GM18511 (cell line): ENCODE measurements at regions not wholly inside any gene's neighbourhood (a gene's known extent, or its start where the extent isn't known, plus 50 kb on each side); places are given as distances from the start of the nearest gene placed in this dataset.

ENCODE experiments used
- ATAC-seq: cut with Tn5 transposase; IDR thresholded peaks from one replicate; pipeline ENCODE4 v1.9.1; 2021; ENCODE audit warnings: mild to moderate bottlenecking, moderate library complexity; ENCODE audit not compliant: unreplicated experiment

DNA sequence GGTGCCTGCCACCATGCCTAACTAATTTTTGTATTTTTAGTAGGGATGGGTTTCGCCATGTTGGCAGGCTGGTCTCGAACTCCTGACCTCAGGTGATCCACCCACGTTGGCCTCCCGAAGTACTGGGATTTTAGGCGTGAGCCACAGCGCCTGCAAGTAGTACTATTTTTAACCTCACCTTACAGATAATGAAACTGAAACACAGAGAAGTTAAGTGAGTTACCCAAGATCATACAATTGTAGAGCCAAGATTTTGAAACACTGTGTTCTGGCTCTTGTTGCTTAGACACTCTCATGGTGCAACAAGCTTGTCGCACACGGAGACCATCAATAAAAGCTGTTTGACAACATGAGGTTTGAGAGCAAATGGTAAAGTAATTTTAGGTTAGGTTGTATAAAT, 159.1 kb upstream of the LMNTD1 start:
- no peak for ATAC-seq

DNA sequence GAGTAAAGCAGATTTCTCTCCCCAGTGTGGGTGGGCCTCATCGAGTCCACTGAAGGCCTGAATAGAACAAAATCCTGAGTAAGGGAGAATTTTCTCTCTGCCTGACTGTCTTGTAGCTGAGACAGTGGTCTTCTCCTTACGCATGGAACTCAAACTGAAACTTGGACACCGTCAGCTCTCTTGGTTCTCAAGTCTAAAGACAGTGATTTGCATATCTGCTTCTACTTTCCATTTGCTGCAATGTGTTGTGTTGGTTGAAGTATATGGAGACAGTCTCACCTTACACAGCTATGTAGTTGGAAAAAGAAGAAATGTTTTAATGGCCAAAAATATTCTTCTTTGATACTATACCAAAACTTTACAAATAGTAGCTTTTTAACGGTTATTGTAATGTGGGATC, 160.2 kb upstream of the LMNTD1 start:
- peak; percentile 97 for ATAC-seq

DNA sequence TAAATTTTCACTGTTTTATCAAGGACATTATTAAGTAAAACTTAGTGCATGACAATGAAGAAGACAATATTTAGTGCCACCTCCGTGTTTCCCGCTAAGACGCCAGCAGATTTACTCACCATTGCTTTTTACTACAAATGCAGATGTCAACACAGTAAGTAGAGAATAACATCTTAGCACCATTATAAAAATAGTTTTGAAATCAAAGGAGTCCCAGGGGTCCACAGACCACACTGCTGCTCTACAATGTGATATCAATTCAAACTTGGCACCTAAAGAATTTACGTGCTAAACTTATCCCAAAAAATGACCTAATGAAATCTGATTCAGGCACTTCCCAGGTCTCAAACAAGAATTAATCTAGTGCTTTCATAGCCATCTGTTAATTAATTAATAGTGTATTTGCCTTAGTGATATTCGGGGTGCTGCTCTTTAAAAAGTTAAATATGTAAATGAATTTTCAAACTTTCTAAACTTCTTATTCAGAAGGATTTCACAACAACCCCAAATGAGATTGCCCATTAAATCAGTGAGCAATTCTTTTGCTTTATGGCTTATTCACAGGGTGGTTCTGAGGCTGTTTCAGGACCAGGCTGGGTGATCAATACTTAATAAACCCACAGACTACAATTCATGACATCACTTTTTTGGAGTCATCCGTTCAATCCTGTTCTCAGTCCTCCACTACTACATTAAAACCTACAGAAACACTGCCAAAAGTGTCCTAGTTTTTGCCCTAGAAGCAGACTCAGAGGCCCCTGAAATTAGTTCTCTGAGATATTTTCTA, 161.3 kb upstream of the LMNTD1 start:
- ATAC-seq, result no peak

DNA sequence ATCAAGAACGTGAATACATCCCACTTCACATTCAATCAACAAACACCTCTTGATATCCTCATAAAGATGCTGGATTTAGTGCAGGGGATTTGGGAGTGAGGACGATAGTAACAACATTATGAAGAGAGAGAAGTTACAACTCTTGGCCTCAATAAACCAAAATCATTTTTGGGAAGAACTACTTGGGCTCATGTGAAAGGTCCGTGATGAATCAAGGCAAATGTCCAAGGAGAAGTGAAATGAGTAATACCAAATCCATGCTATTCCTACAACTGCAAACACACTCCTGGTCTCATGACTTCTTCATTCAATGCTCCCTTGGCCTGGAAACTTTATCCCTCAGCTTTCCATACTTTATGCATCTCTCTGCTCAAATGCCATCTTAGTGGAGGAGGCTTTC, 162.0 kb upstream of the LMNTD1 start:
- no peak for ATAC-seq

DNA sequence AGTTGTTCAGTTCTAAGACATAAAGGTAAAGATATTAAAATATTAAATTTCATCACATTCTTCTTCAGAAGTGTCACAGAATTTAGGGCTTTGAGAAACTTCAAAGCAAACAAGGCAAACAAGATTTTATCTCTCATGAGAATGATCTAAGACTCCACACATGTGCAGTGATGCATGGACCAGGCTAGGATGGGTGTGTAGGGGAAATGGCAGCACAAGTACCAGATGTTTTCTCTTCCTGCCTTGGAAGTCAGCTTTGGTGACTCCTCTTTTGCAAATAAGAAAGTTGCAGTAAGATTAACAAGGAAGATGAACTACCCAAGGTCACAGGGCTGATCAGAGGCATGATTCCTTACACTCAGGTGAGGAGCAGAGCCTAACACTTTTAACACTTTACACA, 163.8 kb upstream of the LMNTD1 start:
- no peak for ATAC-seq

DNA sequence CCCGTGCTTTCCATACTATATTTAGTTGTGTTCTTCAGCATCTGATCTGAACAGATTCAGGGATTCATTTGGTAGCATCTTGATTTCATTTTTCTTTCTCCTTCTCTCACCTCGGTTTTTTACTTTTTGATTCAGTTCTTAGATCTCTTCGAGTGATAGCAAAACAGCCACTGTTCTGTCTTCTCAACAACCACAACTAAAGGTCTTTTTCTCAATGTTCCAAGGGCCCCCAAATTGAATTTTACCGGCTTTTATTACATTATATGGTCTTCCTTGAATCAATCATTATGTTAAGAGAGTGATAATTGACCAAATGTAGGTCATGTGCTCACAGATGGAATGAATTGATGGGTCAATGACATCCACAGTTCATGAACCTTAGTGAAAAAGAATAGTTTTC, 164.5 kb upstream of the LMNTD1 start:
- ATAC-seq, result no peak

DNA sequence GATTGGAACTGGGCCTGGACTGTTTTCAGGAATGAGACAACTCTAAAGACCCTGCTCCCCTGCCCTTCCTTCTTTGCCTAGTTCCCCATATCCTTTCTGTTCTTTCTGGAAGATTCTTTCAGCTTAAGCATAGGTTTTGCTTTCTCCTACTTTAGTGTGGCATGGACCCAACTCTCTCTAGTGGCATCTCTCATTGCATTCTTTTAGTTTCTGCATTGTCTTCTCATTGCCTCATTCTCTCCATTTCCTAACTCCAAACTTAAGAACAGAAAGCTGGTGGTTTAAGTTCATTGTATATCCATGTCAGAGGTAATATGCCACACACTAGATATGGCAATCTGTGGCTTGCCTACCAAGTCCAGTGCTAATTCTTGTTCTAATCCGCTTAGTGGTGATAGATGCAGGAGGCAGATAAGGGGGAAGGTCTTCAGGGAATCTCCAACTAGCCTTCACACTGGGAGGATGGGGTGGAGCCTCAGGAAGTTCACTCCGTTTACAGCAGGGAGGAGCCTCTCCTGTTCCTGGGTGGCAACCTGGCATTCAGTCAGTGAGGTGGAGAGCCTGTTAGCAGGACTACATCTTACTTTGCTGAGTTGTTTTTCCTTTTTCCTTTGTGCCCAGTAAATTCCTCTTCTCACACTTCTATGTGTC, 165.1 kb upstream of the LMNTD1 start:
- no peak for ATAC-seq

DNA sequence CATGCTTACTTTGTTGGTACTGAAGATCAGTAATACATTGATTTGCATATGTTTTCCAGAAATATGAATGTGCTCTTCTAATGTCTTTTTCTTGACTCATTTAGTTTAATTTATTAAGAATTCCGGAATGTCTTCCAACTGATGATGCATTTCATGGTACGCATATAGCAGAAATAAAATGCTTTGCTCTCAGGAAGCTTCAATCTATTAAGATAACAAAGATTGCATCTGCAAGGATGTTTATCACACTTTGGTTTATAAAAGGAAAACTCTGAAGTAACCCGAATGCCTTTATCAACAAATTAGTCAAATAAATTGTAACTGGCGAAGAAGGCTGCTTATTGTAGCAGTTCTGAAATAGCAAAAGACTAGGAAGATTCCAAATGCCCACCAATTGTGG, 166.4 kb upstream of the LMNTD1 start:
- no peak for ATAC-seq

DNA sequence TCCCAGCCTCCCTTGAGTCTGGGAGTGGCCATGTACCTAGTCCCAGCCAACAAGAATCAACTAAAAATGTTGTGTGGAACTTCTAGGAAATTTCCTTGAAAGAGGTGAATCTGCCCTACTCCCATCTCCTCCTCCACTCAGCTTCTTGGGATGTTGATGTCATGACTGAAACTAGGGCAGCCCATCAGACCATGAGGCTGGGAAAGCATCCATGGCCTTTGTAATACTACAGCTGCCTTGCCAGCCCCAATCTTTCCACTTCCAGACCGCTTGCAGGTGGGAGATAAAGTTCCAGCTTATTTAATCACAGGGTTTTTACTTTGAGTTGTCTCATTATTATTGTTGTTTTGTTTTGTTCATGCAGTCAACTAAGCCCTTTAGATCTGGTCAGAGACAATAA, 170.3 kb upstream of the LMNTD1 start:
- ATAC-seq, result no peak

DNA sequence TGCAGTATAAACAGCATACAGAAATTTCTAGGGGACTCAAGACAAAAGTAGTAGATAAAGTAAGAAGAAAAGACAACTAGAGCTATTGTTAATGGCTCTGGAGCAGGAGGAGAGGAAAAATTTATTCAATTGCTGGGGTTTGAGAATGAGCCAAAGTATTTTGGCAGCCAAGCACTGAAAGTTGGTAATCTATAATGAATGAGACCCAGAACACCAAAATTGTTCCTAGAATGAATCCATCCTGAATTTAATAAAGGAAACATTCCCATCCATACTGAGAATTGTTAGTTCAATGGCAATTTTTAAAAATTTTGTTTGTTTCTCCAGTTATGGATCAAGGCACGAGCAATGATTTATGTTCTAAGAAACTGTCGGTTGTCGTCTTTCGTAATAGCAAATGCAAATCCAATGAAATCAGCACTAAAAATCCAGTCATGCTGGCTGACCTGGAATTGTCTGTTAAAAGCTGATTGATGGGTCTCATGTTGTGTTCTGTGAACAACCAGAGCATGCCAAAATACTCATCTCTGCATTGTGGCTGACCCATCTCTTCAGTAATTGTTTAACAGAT, 170.9 kb upstream of the LMNTD1 start:
- ATAC-seq, result no peak

DNA sequence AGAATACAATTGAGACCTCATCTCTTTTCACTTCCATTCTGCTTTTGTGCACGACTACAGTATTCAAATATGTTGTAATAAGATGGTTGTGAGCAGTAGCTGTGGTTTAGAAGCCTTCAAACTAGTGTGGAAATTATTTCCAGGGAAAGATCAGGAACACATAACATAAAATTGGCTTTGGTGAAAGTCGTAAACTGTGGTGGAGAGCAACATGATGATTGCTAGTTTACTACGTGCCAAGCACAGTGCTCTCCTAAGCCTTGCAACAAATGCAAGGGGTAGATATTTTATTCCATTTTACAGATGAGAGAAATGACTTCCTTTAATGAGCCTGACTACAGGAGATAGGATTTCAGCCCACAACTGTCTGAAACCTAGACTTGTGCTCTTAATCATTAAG, 172.4 kb upstream of the LMNTD1 start:
- ATAC-seq, result no peak

DNA sequence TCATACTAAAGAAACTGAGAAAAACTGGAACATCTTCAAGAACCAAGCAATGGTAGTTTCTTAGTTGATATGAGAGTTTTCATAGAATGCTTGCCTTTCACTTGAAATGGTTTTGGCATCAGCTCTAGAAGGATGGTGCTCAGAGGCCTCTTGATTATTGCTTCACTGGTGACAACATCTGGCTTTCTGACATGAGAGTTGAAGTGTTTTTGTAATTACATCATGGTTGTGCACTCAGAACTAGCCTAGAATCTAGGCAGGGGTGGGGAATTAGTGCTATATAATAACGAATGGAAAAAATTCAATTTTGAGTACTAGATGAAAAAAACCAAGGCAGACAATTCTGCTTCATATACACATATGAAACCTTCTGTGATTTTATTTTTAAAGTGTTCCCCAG, 172.8 kb upstream of the LMNTD1 start:
- no peak for ATAC-seq

DNA sequence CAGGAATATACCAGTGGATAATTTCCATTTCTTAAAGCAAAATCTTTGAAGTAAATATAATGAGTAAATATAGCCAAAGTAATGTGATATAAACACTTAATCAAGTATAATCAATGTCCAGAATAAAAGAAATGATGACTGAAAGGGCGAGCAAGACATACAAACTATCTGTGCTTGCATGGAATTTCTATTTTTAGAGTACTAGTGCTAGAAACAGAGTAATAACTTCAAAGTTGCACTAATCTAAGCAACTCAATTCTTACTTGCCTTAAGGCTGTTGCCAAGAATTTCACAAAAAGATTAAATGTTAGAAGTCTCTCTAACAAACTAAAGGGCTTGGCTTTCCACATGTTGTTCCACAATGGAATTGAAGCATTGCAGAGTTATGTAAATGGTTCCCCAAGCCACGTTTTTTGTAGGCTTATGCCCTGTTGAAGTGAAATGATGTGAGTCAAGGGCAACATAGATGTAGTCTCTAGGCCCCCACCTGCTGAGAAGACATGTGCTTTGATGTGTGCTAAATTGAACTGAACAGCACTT, 175.0 kb upstream of the LMNTD1 start:
- ATAC-seq, result no peak

DNA sequence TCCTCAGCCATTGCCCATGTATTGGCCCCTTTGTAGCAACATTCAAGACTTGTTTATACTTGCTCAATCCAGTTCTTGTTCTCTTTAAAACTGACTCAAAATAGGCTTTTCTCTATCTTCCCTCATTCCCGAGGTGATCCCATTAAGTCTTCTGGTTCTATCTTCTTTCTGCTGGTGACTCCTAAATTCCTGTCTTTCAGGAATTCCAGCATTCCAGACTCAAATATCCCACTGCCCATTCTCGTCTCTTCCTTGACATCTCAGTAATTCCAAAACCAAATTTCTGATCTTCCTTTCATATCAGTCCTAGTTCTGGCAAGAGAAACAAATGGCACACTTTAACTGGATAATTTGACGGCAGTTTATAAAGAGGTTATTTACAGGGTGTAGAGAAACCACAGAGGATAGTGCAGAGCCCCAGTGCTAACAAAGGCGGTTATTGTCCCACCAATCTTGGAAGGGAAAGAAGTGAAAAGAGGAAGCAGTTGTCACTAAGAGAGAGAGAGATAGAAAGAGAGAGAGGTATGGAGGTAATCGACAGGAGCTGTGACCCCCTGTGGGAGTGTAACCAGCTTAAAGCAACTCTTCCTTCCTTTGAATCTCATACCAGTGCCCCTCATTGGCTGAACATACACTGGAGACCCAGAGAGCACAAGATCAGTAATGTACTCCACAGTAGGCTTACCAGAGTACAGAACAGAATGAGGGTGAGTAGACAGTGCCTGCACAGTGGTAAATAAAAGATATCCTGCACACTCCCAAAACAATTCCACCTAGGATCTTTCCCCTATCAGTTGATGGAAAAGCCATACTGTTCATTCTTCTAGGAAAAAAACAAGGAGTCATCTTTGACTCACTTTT, 177.6 kb upstream of the LMNTD1 start:
- no peak for ATAC-seq

DNA sequence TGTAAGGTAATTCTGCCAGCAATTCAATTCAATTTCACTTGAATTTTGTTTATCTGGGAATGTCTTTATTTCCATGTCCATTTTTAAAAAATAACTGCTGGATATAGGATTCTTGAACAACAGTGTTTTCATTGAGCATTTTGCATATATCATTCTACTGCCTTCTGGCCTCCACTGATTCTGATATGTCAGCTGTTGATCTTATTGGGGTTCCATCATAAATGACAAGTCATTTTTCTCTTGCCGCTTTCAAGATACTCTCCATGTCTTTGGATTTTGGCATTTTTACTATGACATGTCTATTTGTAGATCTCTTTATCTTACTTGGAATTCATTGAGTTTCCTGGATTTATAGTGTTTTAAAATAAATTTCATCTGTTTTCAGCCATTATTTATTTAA, 180.5 kb upstream of the LMNTD1 start:
- ATAC-seq, result no peak

DNA sequence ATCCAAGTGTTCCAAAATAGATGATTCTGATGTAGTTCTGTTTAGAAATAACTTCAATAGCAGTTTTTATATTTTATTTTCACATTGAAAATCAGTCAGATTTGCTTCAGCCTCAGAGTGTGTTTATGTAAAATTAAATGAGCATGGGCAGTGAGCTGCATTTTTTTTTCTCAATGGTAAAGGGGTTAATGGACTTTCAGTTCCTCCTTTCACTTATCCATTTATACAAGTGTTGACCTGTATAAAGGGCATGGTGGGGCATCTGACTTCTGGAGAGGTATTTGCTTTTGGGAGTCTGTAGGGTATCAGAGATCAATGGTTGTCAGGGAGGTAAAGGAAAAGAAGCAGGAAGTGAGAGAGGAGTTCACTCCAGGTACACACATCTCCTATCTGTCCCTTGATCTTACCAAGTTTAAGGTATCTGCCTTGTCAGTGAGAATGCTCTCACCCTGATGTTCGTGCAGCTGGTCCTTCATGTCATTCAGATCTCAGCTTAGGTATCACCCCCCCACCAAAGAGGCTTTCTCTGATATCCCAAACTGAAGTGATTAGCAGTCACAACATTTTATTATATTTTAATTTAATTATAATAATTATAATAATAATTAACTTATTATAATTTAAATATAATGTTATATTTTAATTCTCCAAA, 181.6 kb upstream of the LMNTD1 start:
- ATAC-seq, result peak; percentile 94

DNA sequence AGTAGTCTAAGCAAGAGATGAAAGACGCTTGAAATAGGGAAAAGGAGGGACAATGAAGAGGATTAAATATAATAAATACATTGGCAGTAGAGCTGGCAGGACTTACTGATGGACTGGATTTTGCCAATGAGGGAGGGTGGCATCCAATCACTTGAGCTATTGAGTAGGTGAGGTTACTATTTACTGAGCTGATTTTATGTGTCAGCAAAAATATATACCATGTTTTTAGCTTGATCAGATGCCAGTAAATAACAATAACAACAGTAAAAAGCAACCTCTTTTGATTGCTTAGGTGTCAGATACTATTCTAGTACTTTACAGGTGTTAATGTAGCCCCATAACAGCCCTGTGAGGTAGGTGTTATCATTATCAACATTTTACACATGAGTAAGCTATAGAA, 187.5 kb upstream of the LMNTD1 start:
- no peak for ATAC-seq

DNA sequence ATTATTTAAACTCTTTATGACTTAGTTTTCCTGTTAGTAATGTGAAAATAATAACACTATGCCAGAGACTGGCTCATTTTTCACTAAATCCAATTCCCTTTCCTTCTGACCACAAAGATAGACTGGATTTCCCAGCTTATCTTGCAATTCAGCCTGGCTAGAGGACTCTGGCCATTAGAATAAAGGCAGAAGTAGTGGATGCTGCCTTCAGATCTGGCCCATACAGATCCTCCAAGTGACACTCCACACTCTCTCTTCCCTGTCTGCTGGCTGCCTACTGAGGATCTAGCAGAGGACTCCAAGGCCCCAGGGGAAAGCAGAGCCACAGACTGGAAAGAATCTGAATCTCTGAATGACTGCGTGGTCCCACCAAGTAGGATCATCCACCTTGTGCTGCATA, 188.8 kb upstream of the LMNTD1 start:
- no peak for ATAC-seq

DNA sequence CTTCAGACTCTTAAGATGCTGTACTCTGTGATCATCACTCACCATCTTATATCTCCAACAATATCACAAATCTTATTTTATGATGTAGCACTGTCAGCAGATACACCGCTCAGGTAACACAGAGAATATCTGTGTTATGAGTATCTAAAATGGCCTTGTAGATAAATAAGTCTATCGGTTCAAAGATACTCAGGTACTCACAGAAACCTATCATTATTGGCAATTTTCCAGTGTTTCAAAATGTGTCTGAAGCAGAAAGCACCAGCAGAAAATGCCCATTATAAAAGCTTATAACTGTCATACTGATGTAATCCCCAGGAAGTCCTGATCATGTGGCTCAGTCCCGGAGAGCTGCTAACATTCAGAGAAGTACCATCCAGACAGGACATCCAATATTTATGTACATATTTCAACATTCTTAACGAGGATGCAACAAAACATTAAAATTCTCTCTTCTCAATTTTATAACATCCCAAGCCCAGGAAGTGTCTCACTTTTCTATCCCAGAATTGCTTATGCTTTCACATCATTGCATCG, 190.7 kb upstream of the LMNTD1 start:
- no peak for ATAC-seq

DNA sequence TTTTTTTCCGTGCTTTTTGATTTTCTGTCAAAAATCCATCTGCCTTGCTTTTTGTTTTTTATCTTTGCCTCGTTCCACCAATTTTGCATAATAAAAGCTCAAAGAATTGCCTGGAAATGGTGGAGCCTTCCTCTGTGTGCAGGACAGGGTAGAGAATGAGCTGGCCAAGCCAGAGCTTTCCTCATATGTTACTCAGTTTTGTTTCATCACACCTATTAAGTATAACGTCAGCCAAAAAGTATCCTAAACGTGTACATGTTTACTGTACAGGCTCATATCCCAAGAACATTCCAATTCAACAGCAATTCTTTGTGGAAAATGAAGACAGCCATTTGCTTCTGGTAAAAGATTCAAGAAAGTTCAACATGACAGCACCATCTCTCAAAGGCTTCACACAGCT, 191.2 kb upstream of the LMNTD1 start:
- no peak for ATAC-seq
